Pancreas (tissue), 10 donors: ENCODE measurements at regions not wholly inside any gene's neighbourhood (a gene's known extent, or its start where the extent isn't known, plus 50 kb on each side); places are given as distances from the start of the nearest gene placed in this dataset.

Experiments used
- ATAC-seq, 4 donors: fragments of 200-7000 bp; cut with Tn5 transposase; one replicate each; pipeline versions ENCODE4 v1.8.0 to v1.9.1; 2020; ENCODE audit warnings: mild to moderate bottlenecking in 4 of 4, moderate library complexity in 4 of 4
- DNase-seq, 6 donors: peaks; one replicate each; pipeline ENCODE4 v3.0.0-alpha.2; 2020
- FAIRE-seq: peaks from 2 replicates; lab custom pipeline; 2012; peaks lifted over from hg19 to GRCh38; lab: Jason Lieb, UNC
- H3K27ac ChIP-seq, 4 donors: fragments of 200-600 bp; sonication (generic); 1 replicate in 3 of 4; 2 replicates in 1 of 4; pipeline versions ENCODE4 v1.5.0 to v1.8.0; 2020
- H3K27me3 ChIP-seq, 4 donors: fragments of 200-600 bp; one replicate each; pipeline ENCODE4 v1.8.0; 2021
- H3K36me3 ChIP-seq, 3 donors: fragments of 200-600 bp; sonication (generic) in 1 of 3; one replicate each; pipeline versions ENCODE4 v1.5.0 to v1.8.0; 2020 to 2021
- H3K4me1 ChIP-seq, 3 donors: fragments of 200-600 bp; one replicate each; pipeline ENCODE4 v1.8.0; 2021
- H3K4me3 ChIP-seq, 4 donors: fragments of 200-600 bp; sonication (generic) in 2 of 4; one replicate each; pipeline versions ENCODE4 v1.5.0 to v1.8.0; 2020 to 2021
- H3K9me3 ChIP-seq, 4 donors: fragments of 200-600 bp; one replicate each; pipeline ENCODE4 v1.8.0; 2021
- WGBS, 2 donors: extraction: QIAGEN DNeasy Blood & Tissue Kit; methylation state at CpG; one replicate each; pipeline ENCODE4 v1.1.7; 2013; 5-methylcytosine and 5-hydroxymethylcytosine counted together
- intact Hi-C, 3 donors: fragments of 100-400 bp; cut with DNase I; formaldehyde crosslinking; loops; one replicate each; pipeline versions ENCODE4 v1.11.1 to v1.14.2; 2022
- TF ChIP-seq, protein P1 (sequence below), 4 donors: fragments of 200-600 bp; sonication (generic) in 3 of 4; IDR thresholded peaks; one replicate each; pipeline versions ENCODE4 v1.5.0 to v1.8.0; 2021; ENCODE audit warnings: antibody characterized with exemption in 4 of 4
- donor health status: healthy with polysubstance abuse.
- donor health status: DM: no; HTN: no; CAD: no; lungs with moderate emphysema.
- donor health status: DM: no; HTN: no; CAD: no.
- donor health status: control.
- donor health status: control.
- donor health status: Bipolar disorder and iron deficiency.
- donor health status: DM: yes; HTN: yes; CAD: no.
- donor health status: DM: no; HTN: no; CAD: no.
- donor health status: DM: no; HTN: no; CAD: no.
- donor health status: DM: yes; HTN: yes; CAD: no.

- H3K27me3 ChIP-seq: no peaks in the 10 kb centered on the region
- DNase-seq (no peak), ATAC-seq (no peak), FAIRE-seq (no peak)
- no peak overlapping the region for H3K4me3 ChIP-seq
- TF ChIP-seq, protein P1, sequence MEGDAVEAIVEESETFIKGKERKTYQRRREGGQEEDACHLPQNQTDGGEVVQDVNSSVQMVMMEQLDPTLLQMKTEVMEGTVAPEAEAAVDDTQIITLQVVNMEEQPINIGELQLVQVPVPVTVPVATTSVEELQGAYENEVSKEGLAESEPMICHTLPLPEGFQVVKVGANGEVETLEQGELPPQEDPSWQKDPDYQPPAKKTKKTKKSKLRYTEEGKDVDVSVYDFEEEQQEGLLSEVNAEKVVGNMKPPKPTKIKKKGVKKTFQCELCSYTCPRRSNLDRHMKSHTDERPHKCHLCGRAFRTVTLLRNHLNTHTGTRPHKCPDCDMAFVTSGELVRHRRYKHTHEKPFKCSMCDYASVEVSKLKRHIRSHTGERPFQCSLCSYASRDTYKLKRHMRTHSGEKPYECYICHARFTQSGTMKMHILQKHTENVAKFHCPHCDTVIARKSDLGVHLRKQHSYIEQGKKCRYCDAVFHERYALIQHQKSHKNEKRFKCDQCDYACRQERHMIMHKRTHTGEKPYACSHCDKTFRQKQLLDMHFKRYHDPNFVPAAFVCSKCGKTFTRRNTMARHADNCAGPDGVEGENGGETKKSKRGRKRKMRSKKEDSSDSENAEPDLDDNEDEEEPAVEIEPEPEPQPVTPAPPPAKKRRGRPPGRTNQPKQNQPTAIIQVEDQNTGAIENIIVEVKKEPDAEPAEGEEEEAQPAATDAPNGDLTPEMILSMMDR (IDR thresholded peaks at IDR 0.05): no peak
- intact Hi-C loops: no loop called here
- H3K9me3 ChIP-seq: no peaks in the 10 kb centered on the region
- no peak overlapping the region for H3K27ac ChIP-seq
- H3K4me1 ChIP-seq: peaks cover 0 to 4% (median 3%) of the 10 kb centered on the region in 3 donors
- no peaks in the 10 kb centered on the region for H3K36me3 ChIP-seq
Observed at GRCh38 chr4:25549413-25549812, 106.2 kb upstream of the SLC34A2 start.

GRCh38 chr4:25550376-25551030 is 105.1 kb upstream of the SLC34A2 start:
- WGBS, 2 donors: 87 to 93% methylated on average over 5 of the region's 5 CpGs
- no peak overlapping the region for H3K4me3 ChIP-seq
- H3K9me3 ChIP-seq: no peaks in the 10 kb centered on the region
- no peak for FAIRE-seq
- H3K4me1 ChIP-seq: peaks cover 0 to 4% (median 3%) of the 10 kb centered on the region in 3 donors
- H3K27ac ChIP-seq: no peak overlapping the region
- no peak for ATAC-seq
- intact Hi-C loops: no loop called here
- DNase-seq: no peak
- no peaks in the 10 kb centered on the region for H3K36me3 ChIP-seq
- no peaks in the 10 kb centered on the region for H3K27me3 ChIP-seq
- TF ChIP-seq, protein P1 (IDR thresholded peaks at IDR 0.05): no peak

- Histone ChIP-seq H3K27me3 (no peaks in the 10 kb centered on the region), H3K27ac (no peak overlapping the region), H3K4me1 (peaks cover 0 to 4% (median 3%) of the 10 kb centered on the region in 3 donors), H3K9me3 (no peaks in the 10 kb centered on the region), H3K4me3 (no peak overlapping the region), H3K36me3 (no peaks in the 10 kb centered on the region)
- 42 to 47% methylated on average over 4 of the region's 4 CpGs for WGBS, 2 donors
- intact Hi-C loops: no loop called here
- FAIRE-seq (no peak), DNase-seq (no peak), ATAC-seq (peak in 1 of 4 donors; percentile 21)
- TF ChIP-seq, protein P1 (IDR thresholded peaks at IDR 0.05): no peak
Observed at GRCh38 chr4:25551605-25552004, 104.0 kb upstream of the SLC34A2 start.

DNA sequence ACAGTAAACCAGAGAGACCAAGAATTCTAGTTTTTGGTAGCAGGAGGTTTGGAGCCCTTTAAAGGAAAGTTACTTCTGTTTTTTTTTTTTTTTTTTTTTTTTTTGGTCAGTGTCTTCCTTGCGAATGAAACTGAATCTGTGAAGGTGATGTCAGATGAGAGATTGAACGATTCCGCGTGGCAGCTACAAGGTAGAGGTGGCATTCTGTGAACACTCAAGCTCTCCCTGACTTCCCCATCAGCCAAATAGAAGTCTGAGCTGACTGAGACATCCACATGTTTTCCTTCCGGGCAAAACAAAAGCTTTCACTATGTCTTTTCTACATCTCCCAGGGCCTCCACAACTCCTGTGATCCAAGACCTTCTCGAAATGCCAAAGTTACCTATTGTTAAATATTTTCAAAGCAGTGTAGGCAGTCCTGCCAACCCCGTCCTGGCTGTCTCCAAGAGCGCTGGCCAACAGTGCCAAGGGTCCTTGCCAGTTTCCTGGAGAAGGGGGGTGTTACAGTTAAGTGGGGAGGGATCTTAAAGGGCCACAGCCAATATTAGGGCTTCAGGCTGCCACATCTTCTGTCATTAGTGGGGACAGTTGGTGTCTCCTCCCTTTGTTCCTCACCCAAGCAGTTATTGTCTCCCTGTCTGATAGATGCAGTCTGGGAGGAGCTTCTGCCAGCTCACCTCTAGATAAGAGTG is 102.9 kb upstream of the SLC34A2 start:
- Histone ChIP-seq H3K9me3 (no peaks in the 10 kb centered on the region), H3K27me3 (no peaks in the 10 kb centered on the region), H3K4me3 (peak overlapping the region in 1 of 4 donors; percentile 14), H3K27ac (peak overlapping the region in 2 of 4 donors; percentile 70 to 77), H3K4me1 (peaks cover 0 to 4% (median 3%) of the 10 kb centered on the region in 3 donors), H3K36me3 (no peaks in the 10 kb centered on the region)
- ATAC-seq (peak; percentile 96 to 99 (median 98)), DNase-seq (peak; percentile 71 to 85 (median 76)), FAIRE-seq (no peak)
- 13 to 23% methylated on average over 8 of the region's 8 CpGs for WGBS, 2 donors
- TF ChIP-seq, protein P1 (IDR thresholded peaks at IDR 0.05): no peak
- intact Hi-C loops: no loop called here

- 28 to 39% methylated on average over 4 of the region's 4 CpGs for WGBS, 2 donors
- no peaks in the 10 kb centered on the region for H3K4me1 ChIP-seq
- H3K4me3 ChIP-seq: no peak overlapping the region
- no peaks in the 10 kb centered on the region for H3K36me3 ChIP-seq
- intact Hi-C loops: no loop called here
- no peak overlapping the region for H3K27ac ChIP-seq
- H3K9me3 ChIP-seq: no peaks in the 10 kb centered on the region
- DNase-seq: peak in 1 of 6 donors; percentile 18
- H3K27me3 ChIP-seq: no peaks in the 10 kb centered on the region
- TF ChIP-seq, protein P1 (IDR thresholded peaks at IDR 0.05): no peak
- no peak for FAIRE-seq
- peak in 3 of 4 donors; percentile 47 to 81 (median 75) for ATAC-seq
Observed at GRCh38 chr4:25559508-25559907, 96.1 kb upstream of the SLC34A2 start.
